DND-41 (cell line): ENCODE measurements at regions not wholly inside any gene's neighbourhood (a gene's known extent, or its start where the extent isn't known, plus 50 kb on each side); places are given as distances from the start of the nearest gene placed in this dataset.

Experiments used
- ATAC-seq: fragments of 200-7000 bp; cut with Tn5 transposase; 3 replicates; pipeline ENCODE4 v1.9.1; 2021; ENCODE audit warnings: low read depth; ENCODE audit not compliant: insufficient read depth
- DNase-seq: peaks from one replicate; pipeline ENCODE4 v3.0.0-alpha.2; 2020
- H2AFZ ChIP-seq: 2 replicates; pipeline ENCODE4 v1.6.0; 2012; ENCODE audit warnings: low read depth, low read length
- H3K27ac ChIP-seq: 2 replicates; pipeline ENCODE4 v1.5.1; 2012; ENCODE audit warnings: low read length, inconsistent platforms
- H3K27me3 ChIP-seq: fragments of 200-600 bp; sonication (generic); 2 replicates; pipeline ENCODE4 v1.6.0; 2012; ENCODE audit warnings: low read length, mild to moderate bottlenecking, inconsistent platforms; ENCODE audit not compliant: insufficient read depth, poor library complexity
- H3K36me3 ChIP-seq: 2 replicates; pipeline ENCODE4 v1.5.1; 2012; ENCODE audit warnings: low read length, inconsistent platforms; ENCODE audit not compliant: insufficient read depth
- H3K4me1 ChIP-seq: 2 replicates; pipeline ENCODE4 v1.5.1; 2012; ENCODE audit warnings: mild to moderate bottlenecking, low read length; ENCODE audit not compliant: insufficient read depth
- H3K4me2 ChIP-seq: 2 replicates; pipeline ENCODE4 v1.6.0; 2012; ENCODE audit warnings: mild to moderate bottlenecking, moderate library complexity, low read length, inconsistent platforms; ENCODE audit not compliant: insufficient read depth
- H3K4me3 ChIP-seq, 2 experiments: fragments of 200-600 bp in 1 of 2; shearing (Covaris generic) in 1 of 2; 2 replicates each; pipeline ENCODE4 v1.5.1; 2012 to 2016; ENCODE audit warnings: inconsistent platforms in 2 of 2, low read length in 2 of 2, mild to moderate bottlenecking in 2 of 2, low read depth in 1 of 2, moderate library complexity in 1 of 2
- H3K79me2 ChIP-seq: 2 replicates; pipeline ENCODE4 v1.6.0; 2012; ENCODE audit warnings: low read length, inconsistent platforms; ENCODE audit not compliant: insufficient read depth
- H3K9ac ChIP-seq: 2 replicates; pipeline ENCODE4 v1.6.0; 2012; ENCODE audit warnings: low read depth, mild to moderate bottlenecking, inconsistent platforms, low read length, moderate library complexity
- H3K9me3 ChIP-seq: 2 replicates; pipeline ENCODE4 v1.5.1; 2012; ENCODE audit warnings: low read length, moderate library complexity, mild to moderate bottlenecking, inconsistent platforms; ENCODE audit not compliant: insufficient read depth, severe bottlenecking
- H4K20me1 ChIP-seq: 2 replicates; pipeline ENCODE4 v1.6.0; 2012; ENCODE audit warnings: low read length; ENCODE audit not compliant: insufficient read depth
- EZH2 ChIP-seq: IDR thresholded peaks from 3 replicates; pipeline ENCODE4 v1.6.1; 2012; ENCODE audit warnings: borderline replicate concordance, low read depth, mild to moderate bottlenecking, moderate library complexity, low read length, inconsistent platforms; ENCODE audit not compliant: severe bottlenecking
- TF ChIP-seq, protein P1 (sequence below): IDR thresholded peaks from 2 replicates; pipeline ENCODE4 v1.5.1; 2012; ENCODE audit warnings: borderline replicate concordance, low read length, moderate library complexity, mild to moderate bottlenecking; ENCODE audit not compliant: poor library complexity, severe bottlenecking; ENCODE audit errors: extremely low read depth

GRCh38 chr12:98062464-98063245, 452.7 kb upstream of the TMPO start:
- no peaks in the 10 kb centered on the region for H4K20me1 ChIP-seq
- peaks cover 15% of the 10 kb centered on the region for H3K4me1 ChIP-seq
- H3K27ac ChIP-seq, result no peak overlapping the region
- no peaks in the 10 kb centered on the region for H3K9me3 ChIP-seq
- no peaks in the 10 kb centered on the region for H3K27me3 ChIP-seq
- TF ChIP-seq, protein P1, sequence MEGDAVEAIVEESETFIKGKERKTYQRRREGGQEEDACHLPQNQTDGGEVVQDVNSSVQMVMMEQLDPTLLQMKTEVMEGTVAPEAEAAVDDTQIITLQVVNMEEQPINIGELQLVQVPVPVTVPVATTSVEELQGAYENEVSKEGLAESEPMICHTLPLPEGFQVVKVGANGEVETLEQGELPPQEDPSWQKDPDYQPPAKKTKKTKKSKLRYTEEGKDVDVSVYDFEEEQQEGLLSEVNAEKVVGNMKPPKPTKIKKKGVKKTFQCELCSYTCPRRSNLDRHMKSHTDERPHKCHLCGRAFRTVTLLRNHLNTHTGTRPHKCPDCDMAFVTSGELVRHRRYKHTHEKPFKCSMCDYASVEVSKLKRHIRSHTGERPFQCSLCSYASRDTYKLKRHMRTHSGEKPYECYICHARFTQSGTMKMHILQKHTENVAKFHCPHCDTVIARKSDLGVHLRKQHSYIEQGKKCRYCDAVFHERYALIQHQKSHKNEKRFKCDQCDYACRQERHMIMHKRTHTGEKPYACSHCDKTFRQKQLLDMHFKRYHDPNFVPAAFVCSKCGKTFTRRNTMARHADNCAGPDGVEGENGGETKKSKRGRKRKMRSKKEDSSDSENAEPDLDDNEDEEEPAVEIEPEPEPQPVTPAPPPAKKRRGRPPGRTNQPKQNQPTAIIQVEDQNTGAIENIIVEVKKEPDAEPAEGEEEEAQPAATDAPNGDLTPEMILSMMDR, result no peak
- no peak overlapping the region for H3K4me2 ChIP-seq
- no peak for ATAC-seq
- H3K79me2 ChIP-seq, result no peaks in the 10 kb centered on the region
- no peak overlapping the region for H3K9ac ChIP-seq
- H2AFZ ChIP-seq, result no peak overlapping the region
- no peaks in the 10 kb centered on the region for H3K36me3 ChIP-seq
- no peak for DNase-seq
- H3K4me3 ChIP-seq, result no peak overlapping the region

DNA sequence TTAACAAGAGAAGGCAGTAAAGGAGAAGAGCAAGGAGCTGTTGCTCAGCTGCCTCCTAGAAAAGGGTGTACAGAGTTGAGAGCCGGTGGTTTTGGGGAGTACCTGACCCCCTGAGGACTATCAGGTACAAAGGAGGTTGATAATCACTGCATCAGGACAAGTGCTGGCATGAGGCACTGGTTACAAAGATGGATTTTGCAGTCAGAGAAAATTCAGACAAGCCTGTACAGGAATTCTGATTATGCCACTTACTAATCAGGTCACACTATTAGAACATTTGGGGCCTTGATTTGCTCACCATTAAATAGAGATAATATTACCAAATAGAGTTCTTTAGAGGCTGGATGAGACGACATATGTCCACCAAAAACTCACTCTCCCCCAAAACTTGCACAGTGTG, 450.9 kb upstream of the TMPO start:
- Histone ChIP-seq H4K20me1 (no peaks in the 10 kb centered on the region), H3K4me2 (no peak overlapping the region), H3K4me3 (no peak overlapping the region), H2AFZ (no peak overlapping the region), H3K4me1 (peaks cover 2% of the 10 kb centered on the region), H3K27me3 (no peaks in the 10 kb centered on the region), H3K27ac (no peak overlapping the region), H3K9me3 (no peaks in the 10 kb centered on the region), H3K79me2 (no peaks in the 10 kb centered on the region), H3K9ac (no peak overlapping the region), H3K36me3 (no peaks in the 10 kb centered on the region)
- DNase-seq (no peak), ATAC-seq (no peak)
- TF ChIP-seq, protein P1, result no peak

- Histone ChIP-seq H3K4me1 (no peaks in the 10 kb centered on the region), H3K9me3 (no peaks in the 10 kb centered on the region), H3K9ac (no peak overlapping the region), H4K20me1 (no peaks in the 10 kb centered on the region), H3K4me2 (no peak overlapping the region), H3K79me2 (no peaks in the 10 kb centered on the region), H3K36me3 (no peaks in the 10 kb centered on the region), H2AFZ (no peak overlapping the region), H3K4me3 (no peak overlapping the region), H3K27me3 (no peaks in the 10 kb centered on the region), H3K27ac (no peak overlapping the region)
- ATAC-seq, result no peak
- TF ChIP-seq, protein P1, result no peak
- no peak for TF ChIP-seq EZH2
- DNase-seq, result no peak
Measured at GRCh38 chr12:98067795-98068194, 447.6 kb upstream of the TMPO start.
